Epithelial cell of esophagus (primary cell): ENCODE measurements at regions not wholly inside any gene's neighbourhood (a gene's known extent, or its start where the extent isn't known, plus 50 kb on each side); places are given as distances from the start of the nearest gene placed in this dataset.
"Not testable (repeated sequence)": the region's sequence is repeated elsewhere in the genome, so short reads cannot be mapped to it uniquely, and the experiment has no call there.

Experiments used
- DNase-seq: peaks from one replicate; pipeline ENCODE4 v3.0.0; 2010; ENCODE audit warnings: low read depth
- H3K4me3 ChIP-seq: 2 replicates; pipeline ENCODE4 v1.5.1; 2011; ENCODE audit warnings: mild to moderate bottlenecking, low read length, control low read depth
- TF ChIP-seq, protein P1 (sequence below): IDR thresholded peaks from 2 replicates; pipeline ENCODE4 v1.5.1; 2011; ENCODE audit warnings: low read depth, mild to moderate bottlenecking, low read length, control low read depth, inconsistent platforms; ENCODE audit not compliant: insufficient read depth; ENCODE audit errors: missing control alignments

GRCh38 chr7:29679963-29680362 is 116.3 kb downstream of the PRR15 start:
- not testable (repeated sequence) for H3K4me3 ChIP-seq, DNase-seq

GRCh38 chr7:29680601-29681000 is 117.0 kb downstream of the PRR15 start:
- not testable (repeated sequence) for H3K4me3 ChIP-seq, DNase-seq

DNA sequence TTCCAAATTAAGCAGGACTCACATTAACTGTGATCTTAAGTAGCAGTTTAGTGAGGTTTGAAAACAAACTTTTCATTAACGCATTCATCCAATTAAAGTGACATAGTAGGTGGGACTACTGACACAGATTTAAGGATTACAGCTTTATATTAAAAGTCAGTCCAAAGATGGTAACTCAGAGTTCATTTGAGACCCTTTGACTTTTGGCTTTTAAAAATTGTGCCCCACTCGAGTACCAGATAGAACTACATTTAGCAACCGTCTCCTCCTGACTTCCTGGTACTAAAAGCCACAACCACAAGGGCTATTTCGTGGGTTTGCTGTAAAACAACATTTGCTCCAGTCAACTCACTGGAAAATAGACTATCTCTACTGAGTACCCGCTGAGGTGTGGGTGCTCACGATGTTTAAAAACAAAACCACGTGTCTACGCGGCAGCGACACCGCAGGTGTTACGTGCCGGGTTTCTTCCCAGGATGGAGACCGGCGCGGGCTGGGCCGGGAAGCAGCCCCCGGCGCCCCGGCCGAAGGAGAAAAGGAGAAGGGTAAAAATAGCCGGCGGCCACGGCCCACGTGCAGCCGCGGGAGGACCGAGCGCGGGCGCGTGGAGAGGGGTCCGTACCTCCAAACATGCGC is 120.6 kb downstream of the PRR15 start:
- not testable (repeated sequence) for DNase-seq

GRCh38 chr7:29684787-29685650 is 121.3 kb upstream of the WIPF3 start:
- peak overlapping the region; percentile 52 for H3K4me3 ChIP-seq
- peak; percentile 62 for DNase-seq
- TF ChIP-seq, protein P1, sequence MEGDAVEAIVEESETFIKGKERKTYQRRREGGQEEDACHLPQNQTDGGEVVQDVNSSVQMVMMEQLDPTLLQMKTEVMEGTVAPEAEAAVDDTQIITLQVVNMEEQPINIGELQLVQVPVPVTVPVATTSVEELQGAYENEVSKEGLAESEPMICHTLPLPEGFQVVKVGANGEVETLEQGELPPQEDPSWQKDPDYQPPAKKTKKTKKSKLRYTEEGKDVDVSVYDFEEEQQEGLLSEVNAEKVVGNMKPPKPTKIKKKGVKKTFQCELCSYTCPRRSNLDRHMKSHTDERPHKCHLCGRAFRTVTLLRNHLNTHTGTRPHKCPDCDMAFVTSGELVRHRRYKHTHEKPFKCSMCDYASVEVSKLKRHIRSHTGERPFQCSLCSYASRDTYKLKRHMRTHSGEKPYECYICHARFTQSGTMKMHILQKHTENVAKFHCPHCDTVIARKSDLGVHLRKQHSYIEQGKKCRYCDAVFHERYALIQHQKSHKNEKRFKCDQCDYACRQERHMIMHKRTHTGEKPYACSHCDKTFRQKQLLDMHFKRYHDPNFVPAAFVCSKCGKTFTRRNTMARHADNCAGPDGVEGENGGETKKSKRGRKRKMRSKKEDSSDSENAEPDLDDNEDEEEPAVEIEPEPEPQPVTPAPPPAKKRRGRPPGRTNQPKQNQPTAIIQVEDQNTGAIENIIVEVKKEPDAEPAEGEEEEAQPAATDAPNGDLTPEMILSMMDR: no peak

More for the DNA sequence above, 120.6 kb downstream of the PRR15 start:
- H3K4me3 ChIP-seq: peak overlapping the region; percentile 52

GRCh38 chr7:29685651-29686271 is 120.5 kb upstream of the WIPF3 start:
- DNase-seq: not testable (repeated sequence)
- H3K4me3 ChIP-seq: peak overlapping the region; percentile 52

DNA sequence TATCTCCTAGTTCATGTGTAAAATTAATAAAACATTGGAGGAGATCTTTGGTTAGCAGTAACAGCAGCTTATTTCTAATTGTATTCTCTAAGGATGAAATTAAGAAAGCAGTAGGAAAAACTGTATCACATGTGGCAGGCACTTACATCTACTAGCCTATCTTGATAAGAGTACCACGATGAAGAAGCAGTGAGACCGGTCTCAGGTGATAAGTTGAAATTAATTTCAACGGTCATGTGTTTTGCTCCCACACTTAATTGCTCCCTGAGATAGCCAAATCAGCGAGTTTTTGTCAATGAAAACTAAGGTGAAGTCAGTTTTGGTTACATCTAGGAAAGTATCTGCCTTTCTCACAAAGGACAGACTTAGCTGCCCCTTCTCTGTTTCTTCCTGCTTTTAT is 115.8 kb upstream of the WIPF3 start:
- H3K4me3 ChIP-seq, DNase-seq: not testable (repeated sequence)

GRCh38 chr7:29696402-29696801 is 109.9 kb upstream of the WIPF3 start:
- DNase-seq, H3K4me3 ChIP-seq: not testable (repeated sequence)

- not testable (repeated sequence) for H3K4me3 ChIP-seq, DNase-seq
Measured at GRCh38 chr7:29699723-29700122, 106.6 kb upstream of the WIPF3 start.

- not testable (repeated sequence) for DNase-seq
Measured at GRCh38 chr7:29701540-29701939, 104.8 kb upstream of the WIPF3 start.

GRCh38 chr7:29703830-29704229 is 102.5 kb upstream of the WIPF3 start:
- not testable (repeated sequence) for H3K4me3 ChIP-seq, DNase-seq

More at GRCh38 chr7:29701540-29701939, 104.8 kb upstream of the WIPF3 start:
- not testable (repeated sequence) for H3K4me3 ChIP-seq

GRCh38 chr7:29709002-29709401 is 97.3 kb upstream of the WIPF3 start:
- DNase-seq, H3K4me3 ChIP-seq: not testable (repeated sequence)

DNA sequence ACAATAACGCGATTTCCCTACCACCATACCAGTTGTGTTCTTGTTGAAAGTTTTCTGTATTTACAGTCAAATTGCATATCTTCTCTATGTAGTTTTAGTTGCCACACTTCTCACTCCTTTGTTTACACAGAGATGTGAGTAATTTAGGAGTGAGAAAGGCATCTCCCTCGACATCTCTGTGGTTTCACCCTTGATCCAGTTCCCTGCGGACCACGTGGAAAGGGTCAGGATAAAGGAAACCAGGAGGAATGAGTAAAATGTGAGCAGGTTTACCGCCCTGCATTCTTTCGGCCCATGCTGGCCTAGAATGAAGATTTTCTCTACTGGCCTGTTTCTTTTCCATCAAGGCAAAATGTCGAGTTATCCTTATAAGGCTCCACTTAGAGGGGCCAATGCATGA is 83.2 kb upstream of the WIPF3 start:
- DNase-seq: peak; percentile 94
- not testable (repeated sequence) for H3K4me3 ChIP-seq

- DNase-seq: peak; percentile 33
- no peak overlapping the region for H3K4me3 ChIP-seq
Measured at GRCh38 chr7:29723599-29723998, 82.7 kb upstream of the WIPF3 start.

GRCh38 chr7:29729534-29730165 is 76.7 kb upstream of the WIPF3 start:
- not testable (repeated sequence) for DNase-seq, H3K4me3 ChIP-seq

More at GRCh38 chr7:29723599-29723998, 82.7 kb upstream of the WIPF3 start:
- TF ChIP-seq, protein P1: no peak
